Hepatocyte (in vitro differentiated cells): ENCODE measurements at regions not wholly inside any gene's neighbourhood (a gene's known extent, or its start where the extent isn't known, plus 50 kb on each side); places are given as distances from the start of the nearest gene placed in this dataset.
"Not testable (repeated sequence)": the region's sequence is repeated elsewhere in the genome, so short reads cannot be mapped to it uniquely, and the experiment has no call there.

ENCODE experiments used
- EZH2 ChIP-seq: fragments of 200-600 bp; sonication (generic); IDR thresholded peaks from 2 replicates; pipeline ENCODE4 v1.6.1; 2016; ENCODE audit warnings: antibody characterized with exemption, mild to moderate bottlenecking, borderline replicate concordance
- EZH2phosphoT487 ChIP-seq: fragments of 200-600 bp; sonication (generic); IDR thresholded peaks from one replicate; pipeline ENCODE4 v1.6.1; 2018; ENCODE audit warnings: antibody characterized with exemption, mild to moderate bottlenecking, low read depth, moderate library complexity; ENCODE audit not compliant: unreplicated experiment, severe bottlenecking
- TF ChIP-seq, protein P1 (sequence below): fragments of 200-600 bp; sonication (generic); IDR thresholded peaks from 2 replicates; pipeline ENCODE4 v1.5.1; 2016; ENCODE audit warnings: antibody characterized with exemption, mild to moderate bottlenecking; ENCODE audit not compliant: poor library complexity

DNA sequence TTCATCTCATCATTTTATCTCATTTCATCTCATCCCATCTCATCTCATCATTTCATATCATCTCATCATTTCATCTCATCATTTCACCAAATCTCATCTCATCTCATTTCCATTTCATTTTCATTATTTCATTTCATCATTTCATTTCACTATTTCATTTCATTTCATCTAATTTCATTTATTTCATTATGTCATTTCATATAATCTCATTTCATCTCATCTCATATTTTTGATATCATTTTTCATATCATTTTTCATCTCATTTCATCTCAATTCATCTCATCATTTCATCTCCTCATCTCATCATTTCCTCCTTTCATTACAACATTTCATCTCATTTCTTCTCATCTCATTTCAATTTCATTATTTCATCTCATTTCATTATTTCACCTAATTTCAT is 2866.8 kb downstream of the RPIA start:
- TF ChIP-seq, protein P1, sequence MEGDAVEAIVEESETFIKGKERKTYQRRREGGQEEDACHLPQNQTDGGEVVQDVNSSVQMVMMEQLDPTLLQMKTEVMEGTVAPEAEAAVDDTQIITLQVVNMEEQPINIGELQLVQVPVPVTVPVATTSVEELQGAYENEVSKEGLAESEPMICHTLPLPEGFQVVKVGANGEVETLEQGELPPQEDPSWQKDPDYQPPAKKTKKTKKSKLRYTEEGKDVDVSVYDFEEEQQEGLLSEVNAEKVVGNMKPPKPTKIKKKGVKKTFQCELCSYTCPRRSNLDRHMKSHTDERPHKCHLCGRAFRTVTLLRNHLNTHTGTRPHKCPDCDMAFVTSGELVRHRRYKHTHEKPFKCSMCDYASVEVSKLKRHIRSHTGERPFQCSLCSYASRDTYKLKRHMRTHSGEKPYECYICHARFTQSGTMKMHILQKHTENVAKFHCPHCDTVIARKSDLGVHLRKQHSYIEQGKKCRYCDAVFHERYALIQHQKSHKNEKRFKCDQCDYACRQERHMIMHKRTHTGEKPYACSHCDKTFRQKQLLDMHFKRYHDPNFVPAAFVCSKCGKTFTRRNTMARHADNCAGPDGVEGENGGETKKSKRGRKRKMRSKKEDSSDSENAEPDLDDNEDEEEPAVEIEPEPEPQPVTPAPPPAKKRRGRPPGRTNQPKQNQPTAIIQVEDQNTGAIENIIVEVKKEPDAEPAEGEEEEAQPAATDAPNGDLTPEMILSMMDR, result not testable (repeated sequence)
- not testable (repeated sequence) for TF ChIP-seq EZH2, EZH2phosphoT487
